Fibroblast of skin of right quadriceps (primary cell): ENCODE measurements at regions not wholly inside any gene's neighbourhood (a gene's known extent, or its start where the extent isn't known, plus 50 kb on each side); places are given as distances from the start of the nearest gene placed in this dataset.

Experiments
- DNase-seq: peaks from one replicate; pipeline ENCODE4 v3.0.0-alpha.2; 2013

DNA sequence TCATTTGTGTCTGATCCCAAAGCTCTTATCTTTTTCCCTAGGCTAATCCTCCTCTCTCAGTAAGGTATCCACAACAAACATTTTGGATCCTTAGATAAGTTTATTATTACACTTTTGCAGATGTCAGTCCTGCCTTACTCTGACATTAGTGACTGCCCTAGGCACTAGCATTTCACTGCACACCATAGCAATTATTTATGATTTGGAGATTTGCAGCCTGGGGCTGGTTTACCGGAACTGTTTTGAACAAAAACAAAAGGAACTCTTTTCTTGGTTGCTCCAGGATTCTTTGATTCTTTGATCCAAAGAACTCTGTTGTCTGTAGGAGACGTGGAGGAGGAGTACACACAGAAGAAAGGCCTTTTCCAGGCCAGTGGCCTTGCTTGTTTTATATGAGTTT lies 80.4 kb downstream of the EDNRB start:
- no peak for DNase-seq

DNA sequence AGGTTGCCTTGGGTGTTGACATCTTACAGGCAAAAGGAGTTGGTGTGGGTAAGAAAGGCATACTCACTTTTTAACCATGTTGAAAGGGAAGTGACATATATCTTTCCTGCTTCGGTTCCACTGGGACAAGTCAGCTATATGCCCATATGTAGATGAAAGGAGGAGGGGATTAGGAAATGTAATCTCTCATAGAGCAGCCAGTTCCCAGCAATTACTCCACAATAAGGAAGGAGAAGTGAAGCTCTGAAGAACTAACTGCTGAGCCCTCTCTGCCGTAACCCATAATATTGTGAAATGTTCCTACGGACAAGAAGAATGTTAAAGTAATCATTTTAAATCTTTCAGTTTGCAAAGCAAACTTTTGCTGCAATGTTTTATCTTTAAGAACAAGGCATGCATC lies 82.2 kb downstream of the EDNRB start:
- DNase-seq = no peak

DNA sequence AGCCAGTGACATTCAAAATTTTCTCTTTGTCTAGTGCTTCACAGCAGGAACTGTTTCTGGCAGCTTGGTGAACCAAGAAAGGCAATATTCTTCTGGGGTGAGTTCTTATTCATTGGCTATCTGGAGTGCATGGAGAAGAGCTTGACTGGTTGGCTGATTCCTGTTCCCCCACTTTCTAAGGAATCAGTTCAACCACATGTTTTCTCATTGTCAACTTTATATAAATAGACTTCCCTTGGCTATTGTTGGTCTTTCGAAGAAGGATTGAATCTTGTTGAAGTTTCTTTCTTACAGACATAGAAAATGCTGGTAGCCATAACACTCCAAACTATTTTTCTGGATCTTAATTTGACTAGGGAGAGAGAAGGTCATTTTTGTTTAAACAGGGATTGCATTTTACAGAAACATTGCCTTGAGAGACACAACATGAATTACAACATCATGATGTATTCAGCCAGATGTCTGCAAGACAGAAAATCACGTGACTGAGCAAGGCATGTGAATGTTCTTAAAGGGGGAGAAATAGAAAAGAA lies 85.2 kb downstream of the EDNRB start:
- DNase-seq = peak; percentile 34

DNA sequence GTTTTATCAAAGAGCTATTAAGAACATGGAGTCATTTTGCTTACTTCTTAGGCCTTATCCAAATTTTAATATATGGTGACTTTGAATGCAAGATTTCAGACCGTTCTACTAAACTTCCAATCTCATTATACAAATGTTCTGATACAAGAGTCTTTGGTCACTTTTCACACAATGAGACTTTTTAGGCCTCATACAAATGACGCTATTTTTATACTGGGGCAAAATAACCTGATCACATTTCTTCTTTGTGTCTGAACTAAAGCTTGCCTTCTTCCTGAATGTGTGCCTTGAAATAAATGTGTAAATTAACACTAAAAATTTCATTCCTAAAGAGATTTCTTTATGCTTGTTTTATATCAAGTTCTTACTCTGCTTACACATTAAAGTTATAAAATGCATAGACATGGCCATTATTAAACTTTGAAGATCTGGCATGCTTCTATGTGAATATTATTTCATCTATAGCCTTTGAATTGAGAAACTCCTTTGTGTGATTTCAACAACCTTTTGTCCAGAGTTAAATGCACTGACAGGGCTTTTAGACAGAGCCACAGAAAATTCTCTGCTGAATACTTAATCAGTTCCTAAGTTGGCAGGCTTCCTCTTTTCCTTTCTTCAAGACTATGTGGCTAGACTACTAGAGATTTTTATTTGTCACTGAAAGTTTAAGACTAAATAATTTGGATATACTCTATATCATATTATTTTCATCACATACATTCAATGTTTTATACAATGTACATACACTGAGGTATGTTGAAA lies 86.1 kb downstream of the EDNRB start:
- DNase-seq = no peak

DNA sequence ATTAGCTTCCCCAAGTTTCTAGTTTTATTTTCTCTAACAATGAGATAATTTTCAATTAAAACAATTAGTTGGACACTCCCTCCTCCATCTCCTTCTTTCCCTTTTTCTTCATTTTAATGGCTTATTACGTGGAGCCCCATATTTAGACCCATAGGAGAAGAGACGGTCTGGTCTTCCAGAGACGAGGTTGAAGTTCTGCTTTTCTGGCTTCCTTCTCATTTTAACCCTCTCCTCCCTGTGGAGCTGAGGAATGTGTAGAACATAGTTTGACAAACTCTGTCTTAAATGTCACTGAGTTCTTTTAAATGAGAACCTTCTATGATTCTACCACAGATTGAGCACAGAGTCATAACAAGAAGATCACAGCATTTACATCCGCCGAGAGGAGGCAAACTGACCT lies 86.8 kb downstream of the EDNRB start:
- no peak for DNase-seq

DNA sequence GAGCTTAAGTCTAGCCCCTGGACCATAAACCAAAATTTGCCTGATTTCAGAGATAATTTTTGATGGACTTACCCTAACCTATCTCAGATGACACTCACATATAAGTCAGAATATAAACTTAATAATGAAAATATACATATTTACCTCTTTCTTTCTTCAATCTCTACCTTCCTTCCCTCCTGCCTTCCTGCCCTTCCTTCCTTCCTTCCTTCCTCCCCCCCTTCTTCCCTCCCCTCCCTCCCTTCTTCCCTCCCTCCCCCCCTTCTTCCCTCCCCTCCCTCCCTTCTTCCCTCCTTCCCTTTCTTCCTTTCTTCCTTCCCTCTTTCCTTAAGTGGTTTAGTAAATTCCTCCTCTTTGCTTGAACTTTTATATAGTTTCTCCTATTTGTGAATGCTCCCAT lies 88.7 kb downstream of the EDNRB start:
- DNase-seq = no peak

DNA sequence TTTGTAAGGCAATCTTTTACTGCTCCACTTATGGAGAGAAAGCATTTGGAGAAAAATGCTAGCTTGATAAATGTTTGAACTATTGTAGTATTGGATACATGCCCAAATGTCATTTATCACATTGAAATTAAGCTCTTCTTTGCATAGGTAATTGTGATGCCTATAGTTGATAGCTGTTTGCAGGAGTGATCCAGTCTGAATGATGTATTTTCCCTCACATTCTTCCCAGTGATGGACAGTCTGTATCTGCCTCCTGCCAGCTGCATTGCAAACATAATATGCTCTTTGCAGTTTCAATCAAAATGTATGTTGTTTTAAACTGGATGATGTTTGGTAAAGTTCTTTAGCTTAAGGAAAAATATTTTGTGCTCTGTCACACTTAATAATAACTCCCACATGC lies 89.8 kb downstream of the EDNRB start:
- no peak for DNase-seq

DNA sequence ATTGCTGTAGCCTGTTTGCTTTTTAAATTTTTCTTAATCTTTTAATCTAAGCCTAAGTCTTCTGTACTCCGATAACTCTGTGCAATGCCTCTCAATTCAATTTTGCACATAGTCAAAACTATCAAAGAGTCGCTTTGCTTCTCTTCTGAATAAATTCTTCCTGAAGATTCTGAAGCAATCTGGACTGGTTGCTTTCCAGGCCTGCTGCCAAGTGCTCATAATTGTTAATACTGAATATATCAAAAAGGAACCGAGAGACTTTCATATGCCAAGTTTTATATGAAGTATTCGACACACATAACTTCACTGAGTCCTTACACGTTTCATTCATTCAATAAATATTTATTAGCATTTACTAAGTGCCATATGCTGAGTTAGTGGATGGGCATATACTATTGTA lies 91.3 kb downstream of the EDNRB start:
- DNase-seq = no peak

DNA sequence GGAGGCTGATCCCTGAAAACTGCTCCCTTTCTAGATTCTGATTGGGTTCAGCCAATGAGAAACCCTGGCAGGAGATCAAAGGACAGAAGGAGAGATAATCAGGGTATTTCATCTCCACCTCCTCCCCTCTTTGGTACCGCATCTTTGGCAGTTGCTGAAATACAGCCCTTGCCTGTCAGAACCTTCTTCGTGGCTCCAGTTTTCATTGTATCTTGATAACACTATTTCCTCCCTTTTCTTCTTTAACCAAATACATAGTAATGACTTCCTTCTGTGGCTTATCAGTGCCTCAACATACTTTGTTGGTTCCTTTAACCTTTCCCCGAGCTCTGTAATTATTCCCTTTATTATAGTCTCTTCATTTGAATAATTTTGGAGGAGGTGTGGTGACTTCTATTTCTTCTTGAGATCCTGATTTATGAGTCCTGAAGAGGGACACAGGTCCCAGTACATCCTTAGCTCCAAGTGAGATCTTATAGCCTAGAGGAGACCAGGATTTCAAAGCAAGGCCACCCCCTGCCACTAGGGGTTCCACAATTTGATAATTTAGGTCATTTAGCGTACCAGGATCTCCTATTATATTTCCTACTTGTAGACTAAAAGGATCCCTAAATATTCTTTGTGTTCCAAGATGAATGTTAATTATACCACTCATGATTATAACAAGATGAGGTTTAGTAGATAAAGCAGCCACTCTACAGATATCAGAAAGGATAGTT lies 98.0 kb downstream of the EDNRB start:
- DNase-seq = no peak

DNA sequence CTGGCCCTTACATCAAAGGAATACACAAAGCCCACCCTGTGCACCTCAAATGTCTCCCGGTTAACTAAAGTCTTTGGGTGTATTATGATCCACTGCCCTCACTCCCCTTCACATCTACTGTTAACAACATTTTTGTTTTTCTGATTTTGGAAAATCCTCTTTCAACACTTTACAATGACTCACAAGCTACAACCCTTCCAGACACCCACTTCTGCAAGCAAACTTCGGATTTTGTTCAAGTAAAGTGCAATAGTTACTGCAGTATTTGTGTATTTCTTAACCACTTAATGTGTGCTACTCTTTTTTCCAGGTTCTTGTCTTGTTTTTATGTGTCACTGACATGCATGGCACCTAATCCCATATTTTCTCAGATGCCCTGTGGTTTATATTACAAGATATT lies 101.1 kb downstream of the EDNRB start:
- DNase-seq = no peak

DNA sequence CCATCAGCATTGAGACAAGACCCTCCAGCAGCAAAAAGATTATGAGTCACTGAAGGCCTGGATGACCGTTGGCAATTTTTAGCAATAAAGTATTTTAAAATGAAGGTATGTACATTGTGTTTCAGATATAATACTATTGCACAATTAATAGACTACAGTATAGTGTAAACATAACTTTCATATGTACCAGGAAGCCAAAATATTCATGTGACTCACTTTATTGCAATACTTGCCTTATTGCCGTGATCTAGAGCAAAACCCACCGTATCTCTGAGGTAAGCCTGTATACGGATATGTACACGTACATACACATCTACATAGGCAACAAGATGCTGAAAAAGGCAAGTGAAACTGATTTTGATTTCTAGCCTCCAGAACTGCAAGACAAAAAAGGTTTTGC lies 103.3 kb downstream of the EDNRB start:
- no peak for DNase-seq
